Epidermal melanocyte (primary cell): ENCODE measurements at regions not wholly inside any gene's neighbourhood (a gene's known extent, or its start where the extent isn't known, plus 50 kb on each side); places are given as distances from the start of the nearest gene placed in this dataset.
"Not testable (repeated sequence)": the region's sequence is repeated elsewhere in the genome, so short reads cannot be mapped to it uniquely, and the experiment has no call there.

Experiments
- DNase-seq: peaks from one replicate; pipeline ENCODE4 v3.0.0; 2011; ENCODE audit warnings: low spot score; ENCODE audit not compliant: insufficient read length

DNA sequence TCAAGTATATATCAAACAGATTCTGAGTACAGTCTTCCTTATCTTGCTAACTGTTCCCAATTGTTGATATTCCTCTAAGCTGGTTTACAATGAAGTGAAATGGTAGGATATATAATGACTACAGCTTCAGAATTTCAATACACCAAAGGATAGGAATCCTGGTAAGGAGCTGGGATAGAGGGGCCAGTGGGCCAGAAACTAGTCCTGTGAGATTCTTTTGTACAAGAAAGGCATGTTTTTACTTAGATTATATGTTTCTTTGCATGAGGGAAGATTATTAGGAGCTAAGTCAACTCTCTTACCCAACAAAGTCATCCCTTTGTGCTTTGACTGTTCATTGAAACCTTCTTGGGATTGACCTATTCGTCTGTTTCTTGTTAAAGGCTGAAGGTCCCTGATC is 435.7 kb downstream of the PLK2 start:
- DNase-seq: no peak

DNA sequence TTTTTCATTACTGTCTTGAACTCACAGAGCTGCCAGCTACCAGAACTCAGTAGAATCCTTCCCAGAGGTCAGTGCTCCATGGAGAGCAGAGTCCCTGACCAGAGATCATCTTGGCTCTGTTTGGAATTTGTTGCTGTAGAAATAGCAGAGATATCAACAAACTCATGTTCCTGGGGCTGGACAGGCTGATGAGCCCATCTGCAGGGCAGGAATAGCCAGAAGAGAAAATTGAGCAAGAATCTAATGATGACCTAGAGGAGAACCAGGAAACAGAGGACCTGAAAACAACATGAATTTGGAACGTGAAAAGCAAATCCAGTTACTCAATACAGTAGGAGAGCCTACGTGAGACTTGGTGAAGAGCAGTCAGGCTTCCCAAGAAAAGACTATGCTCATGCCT is 437.8 kb downstream of the PLK2 start:
- no peak for DNase-seq

DNA sequence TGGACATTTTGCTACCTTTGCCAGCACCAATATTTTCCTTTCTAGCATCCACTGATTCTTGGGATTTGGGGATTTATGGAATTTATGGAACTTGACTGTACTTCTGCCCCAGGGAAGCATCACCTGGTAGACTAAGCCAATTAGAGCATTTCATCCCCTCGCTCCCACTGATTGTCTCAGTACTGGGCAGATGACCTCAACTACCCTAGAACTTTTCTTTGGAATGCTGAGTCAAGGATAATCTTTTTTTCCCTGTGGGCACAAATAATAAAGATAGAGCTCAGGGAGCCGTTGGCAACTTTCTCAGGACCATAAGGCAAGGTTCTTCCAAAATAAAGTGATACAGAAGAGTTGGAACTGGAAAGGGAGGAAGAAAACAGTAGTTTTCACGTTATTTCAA is 438.4 kb downstream of the PLK2 start:
- no peak for DNase-seq

DNA sequence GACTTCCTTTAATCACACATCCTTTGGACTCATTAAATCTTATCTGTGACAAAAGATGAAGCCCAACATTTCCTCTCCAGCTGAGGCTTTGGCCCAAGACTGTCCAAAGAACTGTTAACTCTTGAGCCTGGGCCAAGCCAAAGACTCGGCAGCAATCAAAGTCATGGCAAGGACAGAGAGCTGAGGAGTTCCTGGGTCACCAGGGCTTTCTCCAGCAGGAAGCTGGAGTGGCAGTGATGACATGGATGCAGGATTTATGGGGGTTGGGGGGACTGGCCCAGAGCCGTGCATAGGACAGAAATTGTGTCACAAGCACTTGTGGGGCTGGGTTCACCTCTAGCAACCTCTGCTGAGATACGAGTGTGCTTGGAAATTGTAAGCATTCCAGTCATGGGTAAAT is 440.3 kb downstream of the PLK2 start:
- no peak for DNase-seq

DNA sequence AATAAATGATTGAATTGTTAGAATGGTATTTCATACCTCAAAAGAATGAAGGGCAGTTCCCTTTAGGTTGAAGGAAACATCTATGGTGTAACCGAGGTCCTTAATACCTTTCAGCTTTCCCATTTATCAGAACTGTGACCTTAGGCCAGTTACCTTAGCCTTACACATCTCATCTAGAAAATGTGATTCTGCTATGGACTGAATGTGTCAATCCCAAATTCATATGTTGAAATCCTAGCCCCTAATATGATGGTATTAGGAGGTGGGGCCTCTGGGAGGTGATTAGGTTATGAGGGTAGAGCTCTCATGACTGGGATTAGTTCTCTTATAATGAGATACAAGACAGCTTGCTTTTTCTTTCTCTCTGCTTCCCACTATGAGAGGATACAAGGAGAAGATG is 441.9 kb downstream of the PLK2 start:
- DNase-seq: no peak

DNA sequence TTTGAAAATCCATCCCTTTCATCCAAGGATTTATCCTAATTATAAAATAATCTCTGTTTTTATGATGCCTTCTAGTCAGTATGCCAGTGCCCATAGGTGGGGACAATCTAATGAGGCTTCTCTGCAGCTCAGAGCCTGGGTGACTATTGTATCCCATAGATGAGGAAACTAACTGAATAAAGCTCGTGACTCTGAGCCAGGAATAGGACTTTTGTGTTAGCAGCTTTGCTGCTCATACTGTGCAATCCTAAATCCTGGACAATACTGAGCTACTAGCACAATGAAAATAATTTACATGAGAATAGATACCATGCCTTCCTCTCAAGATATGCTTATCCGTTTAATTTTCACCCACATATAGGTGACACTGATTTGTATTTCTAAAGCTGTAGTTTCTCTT is 443.0 kb downstream of the PLK2 start:
- no peak for DNase-seq

DNA sequence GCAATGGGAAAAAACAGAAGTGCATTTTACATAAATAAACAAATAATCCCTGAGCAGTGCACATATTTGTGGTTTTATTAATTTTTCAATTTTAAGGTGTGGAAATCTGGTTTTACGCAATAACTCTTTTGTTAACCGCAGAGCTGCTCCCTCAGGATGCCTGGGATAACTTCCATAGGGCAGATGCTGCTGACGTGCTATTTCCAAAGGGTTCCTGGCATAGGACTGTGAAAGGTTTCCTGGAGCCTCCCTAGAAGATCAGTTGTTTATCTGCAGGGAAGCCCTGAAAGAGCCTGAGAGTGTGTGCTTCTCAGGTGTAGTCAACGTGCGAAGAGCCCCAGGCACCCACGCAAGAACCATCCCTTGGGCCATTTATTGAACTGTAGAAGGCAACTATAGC is 443.5 kb downstream of the PLK2 start:
- peak; percentile 22 for DNase-seq

DNA sequence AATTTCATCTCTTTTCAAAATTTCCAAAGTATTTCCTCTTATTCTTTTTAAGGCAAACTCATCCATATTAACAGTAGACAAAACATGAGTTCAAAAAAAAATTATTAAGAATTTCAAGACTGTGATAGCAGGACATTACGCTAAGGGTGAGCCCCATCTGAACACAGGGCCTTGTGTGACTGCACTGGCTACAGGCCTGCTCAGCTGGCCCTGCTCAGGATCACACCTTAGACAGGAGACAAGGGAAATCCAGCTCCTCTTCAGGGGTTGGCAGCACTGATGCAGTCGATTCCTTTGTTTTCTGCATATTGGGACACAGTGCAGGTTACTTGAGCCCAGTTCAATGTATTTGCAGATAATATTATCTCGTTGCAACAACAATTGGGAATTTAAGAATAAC is 444.7 kb downstream of the PLK2 start:
- DNase-seq: no peak

DNA sequence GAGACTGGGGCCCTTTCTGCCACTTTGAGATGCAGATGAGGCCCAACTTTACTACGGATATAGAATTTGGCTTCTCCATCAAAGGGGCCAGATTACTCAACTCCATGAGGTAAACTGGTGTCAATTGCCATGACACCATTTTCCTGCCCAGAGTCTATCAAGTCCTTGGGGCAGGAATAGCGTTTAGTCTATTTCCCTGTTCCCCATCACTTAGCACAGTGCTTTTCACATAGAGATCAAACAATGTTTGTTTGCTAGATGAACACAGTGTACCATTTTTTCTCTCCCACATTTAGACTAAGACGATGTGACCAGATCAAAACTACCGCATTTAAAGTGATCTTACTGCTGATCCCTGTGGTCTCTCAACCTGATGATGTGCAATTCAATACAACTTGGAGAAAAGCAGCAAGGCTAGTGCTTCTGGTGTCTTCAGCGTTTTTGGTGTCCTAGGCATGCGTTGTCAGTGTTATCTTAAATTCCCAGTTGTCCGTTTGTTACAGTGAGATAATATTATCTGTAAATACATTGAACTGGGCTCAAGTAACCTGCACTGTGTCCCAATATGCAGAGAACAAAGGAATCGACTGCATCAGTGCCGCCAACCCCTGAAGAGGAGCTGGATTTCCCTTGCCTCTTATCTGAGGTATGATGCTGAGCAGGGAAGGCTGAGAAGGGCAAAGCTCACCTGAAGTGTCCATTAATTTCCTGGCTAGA is 446.2 kb downstream of the PLK2 start:
- no peak for DNase-seq

DNA sequence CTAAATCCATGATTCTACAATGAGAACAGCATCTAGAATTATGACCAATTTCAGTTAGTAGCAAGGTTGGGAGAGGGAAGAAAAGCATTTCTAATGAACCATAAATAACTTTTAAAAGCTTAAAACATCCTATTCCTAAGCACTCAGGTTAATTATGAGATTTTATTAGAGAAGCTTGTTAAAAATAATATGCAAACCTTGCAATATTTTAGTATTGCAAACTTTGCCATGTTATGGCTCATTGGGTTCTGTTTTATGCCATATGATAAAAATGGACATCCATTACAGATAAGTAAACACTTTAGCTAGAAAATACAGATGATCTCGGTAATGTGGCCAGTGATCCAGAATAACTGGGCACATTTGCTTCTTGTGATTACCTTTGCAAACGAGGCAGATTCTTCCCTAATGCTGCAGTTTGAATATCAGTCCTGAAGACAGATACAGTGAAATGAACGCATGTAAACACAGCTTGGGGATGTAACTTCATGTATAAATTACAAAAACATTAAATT is 447.0 kb downstream of the PLK2 start:
- DNase-seq: no peak

DNA sequence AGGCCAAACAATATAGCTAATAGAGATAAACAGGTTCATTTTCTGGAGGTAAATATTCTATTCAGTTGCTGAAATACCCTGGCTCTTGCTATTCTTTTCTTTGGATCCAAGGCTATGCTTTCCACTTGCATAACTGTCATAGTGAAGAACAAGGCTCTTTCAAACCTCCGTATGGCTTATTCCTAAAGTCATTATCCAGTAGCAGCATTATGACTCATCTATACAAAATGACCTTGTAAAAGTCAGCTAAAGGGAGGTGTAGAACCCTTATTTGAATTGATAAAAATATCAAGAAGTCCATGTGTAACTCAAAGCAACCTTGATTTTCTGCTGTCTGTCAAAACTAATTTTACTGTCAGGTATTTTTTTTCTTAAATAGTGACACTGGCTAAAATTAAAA is 447.8 kb downstream of the PLK2 start:
- DNase-seq: no peak

DNA sequence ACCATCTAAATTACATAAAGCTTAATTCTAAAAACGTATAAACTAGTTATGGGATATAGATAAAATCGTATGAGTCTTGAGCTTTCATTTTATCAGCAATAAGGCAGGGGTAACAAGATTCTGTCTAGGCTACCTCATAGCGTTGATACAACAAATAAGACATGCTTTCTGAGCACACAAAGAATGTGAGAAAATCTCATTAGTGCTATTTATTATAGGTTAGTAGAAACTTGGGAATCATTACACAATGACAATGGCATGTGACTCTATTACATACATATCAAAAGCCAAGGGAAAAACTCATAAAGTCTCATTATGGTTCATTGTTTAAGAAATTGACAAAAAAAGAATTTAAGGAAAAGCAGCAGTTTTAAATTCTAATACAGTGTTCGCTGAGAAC is 448.6 kb downstream of the PLK2 start:
- DNase-seq: no peak

DNA sequence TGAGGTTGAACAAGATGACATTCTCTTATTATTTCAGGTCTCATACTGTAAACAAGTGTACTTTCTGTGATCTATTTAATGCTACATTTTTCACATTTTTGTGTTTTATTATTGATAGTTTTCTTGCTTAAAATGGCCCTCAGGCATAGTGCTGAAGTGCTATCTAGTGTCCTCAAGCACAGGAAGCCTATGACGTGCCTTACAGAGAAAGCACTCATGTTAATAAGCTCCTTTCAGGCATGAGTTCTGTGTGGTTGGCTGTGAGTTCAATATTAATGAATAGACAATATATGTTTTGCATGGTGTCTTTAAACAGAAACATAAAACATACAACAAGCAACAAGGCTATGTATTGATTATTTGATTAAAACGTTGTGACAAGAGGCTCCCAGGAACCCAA is 450.1 kb downstream of the PLK2 start:
- no peak for DNase-seq

DNA sequence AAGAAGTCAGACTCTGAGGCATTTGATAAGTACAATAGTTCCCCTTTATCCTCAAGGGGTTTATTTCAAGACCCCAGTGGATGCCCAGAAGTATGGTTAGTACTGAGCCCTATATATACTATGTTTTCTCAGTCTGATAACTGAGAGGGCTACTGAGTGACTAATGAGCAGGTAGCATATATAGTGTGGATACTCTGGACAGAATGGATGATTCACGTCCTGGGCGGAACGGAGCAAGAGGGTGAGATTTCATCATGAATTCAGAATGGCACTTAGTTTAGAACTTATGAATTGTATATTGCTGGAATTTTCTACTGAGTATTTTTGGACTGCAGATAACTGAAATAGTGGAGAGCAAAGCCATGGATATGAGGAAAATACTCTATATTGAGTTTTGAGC is 457.6 kb downstream of the PLK2 start:
- DNase-seq: no peak

DNA sequence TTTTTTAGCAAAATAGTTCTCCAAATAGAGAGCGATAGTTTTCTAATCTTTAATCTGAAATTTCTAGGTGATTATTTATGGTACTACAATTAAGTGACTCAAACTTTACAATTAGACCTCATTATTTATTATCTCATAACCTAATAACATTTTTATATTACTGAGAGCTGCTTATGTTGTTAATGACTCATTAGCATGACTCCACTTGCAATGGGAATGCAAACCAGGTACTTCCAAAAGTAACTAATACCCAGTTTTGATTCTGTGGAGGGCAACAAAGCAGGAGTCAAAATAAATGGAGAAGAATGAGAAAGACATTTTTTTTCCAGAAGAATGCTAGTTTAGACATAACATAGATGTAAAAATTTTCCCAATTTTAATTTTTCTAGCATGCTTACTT is 466.0 kb downstream of the PLK2 start:
- no peak for DNase-seq

DNA sequence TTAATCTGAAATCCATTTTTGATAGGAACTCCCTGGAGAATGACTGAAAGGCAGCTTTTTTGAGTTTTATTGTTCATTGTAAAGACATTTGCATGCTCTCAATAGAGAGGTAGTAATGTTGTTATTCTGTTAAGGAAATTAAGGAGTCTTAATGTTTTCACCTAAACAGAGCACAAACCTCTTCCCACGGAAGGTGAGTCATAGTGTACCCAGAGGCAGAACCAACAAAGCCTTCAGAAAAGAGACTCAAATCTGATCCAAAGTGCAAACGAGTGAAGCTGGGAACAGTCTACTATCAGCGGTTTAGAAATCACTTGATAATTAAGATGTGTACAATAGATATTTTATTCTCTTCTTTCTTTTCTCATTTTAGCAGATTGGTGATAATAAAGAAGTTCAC is 470.5 kb downstream of the PLK2 start:
- DNase-seq: no peak

DNA sequence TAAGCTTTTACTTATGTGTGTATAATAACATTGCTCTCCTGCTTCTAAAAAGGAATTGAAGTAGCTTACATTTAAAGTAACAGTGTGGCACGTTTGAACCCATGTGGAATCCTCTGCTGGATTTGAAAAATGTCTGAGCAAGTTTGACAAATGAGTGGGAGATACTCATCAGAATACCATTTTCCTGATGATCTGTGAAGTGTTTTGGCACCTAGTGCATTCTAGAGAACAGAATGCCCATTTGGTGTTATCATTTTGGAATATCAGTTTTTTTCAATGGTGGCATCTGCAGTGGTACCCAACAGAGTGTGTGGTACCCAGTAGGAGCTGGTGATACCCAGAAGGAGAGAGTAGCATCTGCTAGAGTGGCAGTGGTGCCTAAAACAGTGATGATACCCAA is 471.1 kb downstream of the PLK2 start:
- no peak for DNase-seq

DNA sequence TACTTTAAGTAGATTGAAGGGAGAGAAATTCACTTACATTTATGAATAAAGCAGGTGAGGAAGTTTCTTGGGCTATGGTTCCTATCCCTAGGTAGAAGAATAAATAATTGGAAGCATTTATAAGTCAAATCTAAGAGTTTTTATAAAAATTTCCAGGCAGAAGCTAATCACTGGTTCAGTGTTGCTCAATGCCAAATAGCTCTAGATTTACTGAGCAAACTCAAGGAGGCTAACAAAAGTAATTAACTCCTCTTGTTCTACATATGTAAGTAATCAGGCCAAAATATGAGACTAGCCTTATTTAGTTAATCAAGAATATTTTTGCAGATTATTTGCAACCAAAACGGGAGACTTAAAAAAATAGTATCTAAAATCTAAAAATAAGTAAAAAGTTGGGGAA is 472.3 kb downstream of the PLK2 start:
- DNase-seq: no peak

DNA sequence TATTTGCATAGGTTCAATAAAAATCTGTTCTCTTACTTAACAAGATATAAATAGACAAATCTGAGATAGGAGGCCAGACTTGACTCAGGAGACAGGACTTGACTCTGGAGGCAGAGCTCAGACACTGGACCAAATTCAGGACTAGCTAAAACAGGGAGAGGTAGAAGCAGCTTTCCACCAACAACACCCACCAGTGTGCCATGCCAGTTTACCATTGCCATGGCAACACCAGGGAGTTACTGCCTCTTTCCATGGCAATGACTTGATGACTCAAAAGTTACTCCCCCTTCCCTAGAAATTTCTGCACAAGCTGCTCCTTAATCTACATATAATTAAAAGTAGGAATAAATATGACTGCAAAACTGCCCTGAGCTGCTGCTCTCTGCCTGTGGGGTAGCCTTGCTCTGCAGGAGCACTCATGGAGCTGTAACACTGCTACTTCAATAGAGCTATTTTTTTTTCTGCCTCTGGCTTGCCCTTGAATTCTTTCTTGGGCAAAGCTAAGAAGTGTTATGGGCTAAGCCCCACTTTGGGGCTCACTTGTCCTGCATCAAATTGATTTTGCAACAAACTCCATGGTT is 473.0 kb downstream of the PLK2 start:
- DNase-seq: no peak

DNA sequence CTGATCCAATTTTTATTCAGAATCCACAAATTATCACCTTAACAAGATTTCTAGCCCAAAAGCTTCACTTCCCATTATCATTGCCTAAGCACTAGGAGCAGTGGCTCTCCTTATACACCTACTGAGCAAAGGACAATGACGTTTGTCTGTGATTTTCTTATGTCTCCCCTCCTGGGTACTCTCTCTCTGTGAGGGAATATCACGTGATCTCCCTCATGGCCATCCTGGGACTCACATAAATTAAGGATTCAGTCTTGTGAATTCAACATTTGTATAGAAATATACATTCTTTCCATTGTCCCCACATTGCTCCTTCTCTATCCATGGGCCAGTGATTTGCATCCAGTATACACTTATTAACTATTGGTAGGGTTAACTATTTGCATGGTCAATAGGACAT is 476.5 kb downstream of the PLK2 start:
- DNase-seq: no peak

DNA sequence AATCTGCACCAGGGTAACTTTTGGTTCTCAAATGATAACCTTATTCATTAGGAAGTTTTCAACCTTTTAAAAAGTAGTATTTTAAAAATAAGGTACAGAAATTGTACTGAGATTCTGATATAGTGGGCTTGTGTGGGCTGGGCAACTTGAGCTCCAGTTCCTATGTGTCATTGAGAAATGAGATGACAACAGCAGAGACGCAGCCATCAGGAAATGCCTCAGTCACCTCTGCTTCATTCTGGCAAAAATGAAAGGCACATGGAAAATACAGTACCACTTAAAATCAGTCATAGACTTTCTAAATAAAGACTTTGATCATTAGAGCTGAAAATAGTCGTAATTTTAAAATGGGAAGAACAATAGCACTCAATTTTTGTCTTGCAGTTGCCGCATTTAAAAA is 480.2 kb downstream of the PLK2 start:
- no peak for DNase-seq

DNA sequence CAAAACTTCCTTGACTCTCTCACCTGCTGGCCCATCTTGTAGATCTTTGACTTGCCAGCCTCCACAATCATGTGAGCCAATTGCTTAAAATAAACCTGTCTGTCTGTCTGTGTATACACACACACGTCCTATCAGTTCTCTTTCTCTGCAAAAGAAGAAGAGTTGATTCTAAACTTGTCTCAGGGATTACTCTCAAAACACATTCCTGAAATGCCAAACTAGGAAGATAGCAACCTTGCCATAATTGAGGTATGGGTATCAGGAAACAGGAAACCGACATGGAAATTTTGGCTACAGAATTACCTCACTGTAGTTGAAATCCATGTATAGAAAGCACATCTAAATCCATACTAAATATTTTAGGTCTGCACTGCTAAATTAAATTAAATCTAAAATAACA is 483.4 kb downstream of the PLK2 start:
- DNase-seq: no peak

DNA sequence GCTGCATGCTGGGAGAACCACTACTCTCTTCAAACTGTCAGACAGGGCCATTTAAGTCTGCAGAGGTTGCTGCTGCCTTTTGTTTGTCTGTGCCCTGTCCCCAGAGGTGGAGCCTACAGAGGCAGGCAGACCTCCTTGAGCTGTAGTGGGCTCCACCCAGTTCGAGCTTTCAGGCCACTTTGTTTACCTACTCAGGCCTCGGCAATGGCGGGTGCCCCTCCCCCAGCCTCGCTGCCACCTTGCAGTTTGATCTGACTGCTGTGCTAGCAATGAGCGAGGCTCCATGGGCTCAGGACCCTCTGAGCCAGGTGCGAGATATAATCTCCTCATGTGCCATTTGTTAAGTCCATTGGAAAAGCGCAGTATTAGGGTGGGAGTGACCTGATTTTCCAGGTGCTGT is 487.8 kb downstream of the PLK2 start:
- DNase-seq: not testable (repeated sequence)
